GM12865 (cell line): ENCODE measurements at regions not wholly inside any gene's neighbourhood (a gene's known extent, or its start where the extent isn't known, plus 50 kb on each side); places are given as distances from the start of the nearest gene placed in this dataset.

Experiments used
- DNase-seq: peaks from one replicate; pipeline ENCODE4 v3.0.0; 2010; ENCODE audit warnings: low read depth
- H3K4me3 ChIP-seq: 2 replicates; pipeline ENCODE4 v1.5.1; 2011; ENCODE audit warnings: mild to moderate bottlenecking, low read depth, low read length, control low read depth
- CTCF ChIP-seq: IDR thresholded peaks from 2 replicates; pipeline ENCODE4 v1.5.1; 2011; ENCODE audit warnings: low read length, control low read depth, low read depth, inconsistent platforms; ENCODE audit not compliant: insufficient read depth; ENCODE audit errors: missing control alignments

GRCh38 chr3:153289334-153289808 is 127.3 kb downstream of the RAP2B start:
- TF ChIP-seq CTCF: no peak
- DNase-seq: no peak
- H3K4me3 ChIP-seq: no peak overlapping the region

- TF ChIP-seq CTCF: no peak
- no peak overlapping the region for H3K4me3 ChIP-seq
- DNase-seq: no peak
Observed at GRCh38 chr3:153290268-153291015, 128.4 kb downstream of the RAP2B start.

- peak; percentile 21 for DNase-seq
Observed at GRCh38 chr3:153291059-153291685, 129.1 kb downstream of the RAP2B start.

GRCh38 chr3:153293265-153293664 is 131.2 kb downstream of the RAP2B start:
- DNase-seq: no peak
- no peak overlapping the region for H3K4me3 ChIP-seq
- TF ChIP-seq CTCF: no peak

More at GRCh38 chr3:153291059-153291685, 129.1 kb downstream of the RAP2B start:
- no peak for TF ChIP-seq CTCF
- H3K4me3 ChIP-seq: no peak overlapping the region

GRCh38 chr3:153295901-153296300 is 133.9 kb downstream of the RAP2B start:
- TF ChIP-seq CTCF: no peak
- no peak overlapping the region for H3K4me3 ChIP-seq
- no peak for DNase-seq

- no peak overlapping the region for H3K4me3 ChIP-seq
- no peak for TF ChIP-seq CTCF
- DNase-seq: no peak
Observed at GRCh38 chr3:153305189-153305588, 143.2 kb downstream of the RAP2B start.
